Right lobe of liver (tissue), 6 donors: ENCODE measurements at regions not wholly inside any gene's neighbourhood (a gene's known extent, or its start where the extent isn't known, plus 50 kb on each side); places are given as distances from the start of the nearest gene placed in this dataset.

Experiments used
- ATAC-seq, 4 donors: fragments of 200-7000 bp; cut with Tn5 transposase; one replicate each; pipeline ENCODE4 v1.9.1; 2020; ENCODE audit warnings: mild to moderate bottlenecking in 4 of 4, moderate library complexity in 4 of 4
- DNase-seq, 3 donors: peaks; one replicate each; pipeline ENCODE4 v3.0.0-alpha.2; 2020
- H3K27ac ChIP-seq, 3 donors: fragments of 200-600 bp; one replicate each; pipeline ENCODE4 v1.8.0; 2022
- H3K27me3 ChIP-seq, 2 donors: fragments of 200-600 bp; one replicate each; pipeline ENCODE4 v1.8.0; 2022
- H3K36me3 ChIP-seq, 4 donors: fragments of 200-600 bp; sonication (generic) in 1 of 4; one replicate each; pipeline versions ENCODE4 v1.5.1 to v1.8.0; 2017 to 2022; ENCODE audit warnings: control low read depth in 1 of 4
- H3K4me1 ChIP-seq, 4 donors: fragments of 200-600 bp; sonication (generic) in 1 of 4; one replicate each; pipeline versions ENCODE4 v1.5.1 to v1.8.0; 2017 to 2022; ENCODE audit warnings: control low read depth in 1 of 4
- H3K4me3 ChIP-seq, 3 donors: fragments of 200-600 bp; one replicate each; pipeline ENCODE4 v1.8.0; 2022
- H3K9me3 ChIP-seq, 4 donors: fragments of 200-600 bp; sonication (generic) in 1 of 4; one replicate each; pipeline versions ENCODE4 v1.5.1 to v1.8.0; 2017 to 2022; ENCODE audit warnings: control low read depth in 1 of 4
- POLR2A ChIP-seq: fragments of 450-650 bp; IDR thresholded peaks from one replicate; pipeline ENCODE4 v1.6.1; 2017; ENCODE audit warnings: antibody characterized with exemption, mild to moderate bottlenecking
- WGBS: methylation state at CpG from one replicate; pipeline ENCODE4 v1.1.6; 2018; ENCODE audit warnings: low coverage, low lambda C conversion rate; ENCODE audit not compliant: insufficient coverage; ENCODE audit errors: missing lambda C conversion rate; 5-methylcytosine and 5-hydroxymethylcytosine counted together
- intact Hi-C, 2 donors: fragments of 100-400 bp; cut with DNase I; formaldehyde crosslinking; loops; one replicate each; pipeline versions ENCODE4 v1.11.2 to v1.14.1; 2022
- TF ChIP-seq, protein P1 (sequence below), 4 donors: fragments of 200-600 bp in 3 of 4; fragments of 450-650 bp in 1 of 4; IDR thresholded peaks; one replicate each; pipeline versions ENCODE4 v1.5.1 to v1.8.0; 2016 to 2022; ENCODE audit warnings: antibody characterized with exemption in 4 of 4, mild to moderate bottlenecking in 2 of 4
- donor health status: DM: no; HTN: yes; CAD: no.
- donor health status: DM: no; HTN: no; CAD: no.
- donor health status: DM: no; HTN: no; CAD: no.
- donor health status: DM: no; HTN: yes; CAD: no.
- donor health status: DM: no; HTN: yes; CAD: no.

DNA sequence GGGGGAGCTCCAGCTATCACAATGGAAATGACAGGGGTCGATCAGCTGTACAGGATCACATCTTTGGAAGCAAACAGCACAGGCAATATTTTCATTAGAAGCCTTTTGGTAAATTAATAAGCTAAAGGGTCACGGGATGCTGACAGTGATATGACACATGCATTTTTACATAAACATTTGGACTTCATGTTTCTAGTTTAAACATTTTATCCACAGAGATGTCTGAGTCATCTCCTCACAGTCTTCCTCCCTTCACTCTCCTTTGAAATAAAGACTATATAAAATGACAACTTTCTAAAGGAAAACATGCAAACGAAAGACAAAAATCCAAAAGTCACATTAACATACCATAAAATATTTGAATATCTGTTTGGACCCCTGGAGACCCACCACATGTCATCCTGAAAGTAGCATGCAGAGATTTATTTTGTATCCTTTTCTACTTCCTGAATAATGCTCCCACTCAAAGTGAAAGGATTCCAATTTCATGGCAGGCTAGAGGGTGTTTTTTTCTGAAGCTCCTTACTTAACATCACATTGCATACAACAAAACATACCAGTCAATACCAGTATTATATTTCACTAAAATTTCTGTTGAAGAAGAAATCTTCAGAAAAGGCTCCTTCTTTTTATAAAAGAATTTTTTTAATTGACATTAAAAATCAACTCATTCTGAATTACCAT is 200.1 kb upstream of the PPARGC1A start:
- H3K27me3 ChIP-seq = no peaks in the 10 kb centered on the region
- intact Hi-C loops = no loop called here
- TF ChIP-seq POLR2A = no peak
- TF ChIP-seq, protein P1, sequence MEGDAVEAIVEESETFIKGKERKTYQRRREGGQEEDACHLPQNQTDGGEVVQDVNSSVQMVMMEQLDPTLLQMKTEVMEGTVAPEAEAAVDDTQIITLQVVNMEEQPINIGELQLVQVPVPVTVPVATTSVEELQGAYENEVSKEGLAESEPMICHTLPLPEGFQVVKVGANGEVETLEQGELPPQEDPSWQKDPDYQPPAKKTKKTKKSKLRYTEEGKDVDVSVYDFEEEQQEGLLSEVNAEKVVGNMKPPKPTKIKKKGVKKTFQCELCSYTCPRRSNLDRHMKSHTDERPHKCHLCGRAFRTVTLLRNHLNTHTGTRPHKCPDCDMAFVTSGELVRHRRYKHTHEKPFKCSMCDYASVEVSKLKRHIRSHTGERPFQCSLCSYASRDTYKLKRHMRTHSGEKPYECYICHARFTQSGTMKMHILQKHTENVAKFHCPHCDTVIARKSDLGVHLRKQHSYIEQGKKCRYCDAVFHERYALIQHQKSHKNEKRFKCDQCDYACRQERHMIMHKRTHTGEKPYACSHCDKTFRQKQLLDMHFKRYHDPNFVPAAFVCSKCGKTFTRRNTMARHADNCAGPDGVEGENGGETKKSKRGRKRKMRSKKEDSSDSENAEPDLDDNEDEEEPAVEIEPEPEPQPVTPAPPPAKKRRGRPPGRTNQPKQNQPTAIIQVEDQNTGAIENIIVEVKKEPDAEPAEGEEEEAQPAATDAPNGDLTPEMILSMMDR (IDR thresholded peaks at IDR 0.05) = no peak
- no peaks in the 10 kb centered on the region for H3K36me3 ChIP-seq
- no peak overlapping the region for H3K27ac ChIP-seq
- no peak overlapping the region for H3K4me3 ChIP-seq
- DNase-seq (no peak), ATAC-seq (no peak)
- WGBS = 72% methylated on average over 3 of the region's 3 CpGs
- no peaks in the 10 kb centered on the region for H3K4me1 ChIP-seq
- no peaks in the 10 kb centered on the region for H3K9me3 ChIP-seq

DNA sequence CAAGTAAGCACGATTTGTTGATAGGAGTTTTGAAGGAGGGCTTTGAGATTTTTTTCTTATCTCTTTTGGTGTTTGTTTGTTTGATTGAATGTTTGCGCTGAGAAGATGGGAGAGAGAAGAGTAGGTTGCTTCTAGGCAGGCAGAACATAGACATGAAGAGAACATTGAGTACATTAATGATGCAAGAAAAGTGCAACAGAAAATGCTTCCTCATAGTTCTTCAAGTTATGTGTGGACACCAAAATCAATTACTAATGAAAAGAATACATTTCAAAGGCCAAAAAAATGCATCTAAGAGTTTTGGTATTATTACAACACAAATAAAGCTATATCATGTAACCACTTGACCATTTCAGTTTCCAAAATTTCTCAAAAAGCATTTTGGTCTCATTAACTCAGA is 191.0 kb upstream of the PPARGC1A start:
- DNase-seq = no peak
- TF ChIP-seq, protein P1 (IDR thresholded peaks at IDR 0.05) = no peak
- TF ChIP-seq POLR2A = no peak
- H3K36me3 ChIP-seq = no peaks in the 10 kb centered on the region
- no peaks in the 10 kb centered on the region for H3K27me3 ChIP-seq
- WGBS = 57% methylated on average over 2 of the region's 2 CpGs
- no peak overlapping the region for H3K4me3 ChIP-seq
- no peak for ATAC-seq
- H3K27ac ChIP-seq = no peak overlapping the region
- H3K4me1 ChIP-seq = peaks cover 0 to 15% (median 4%) of the 10 kb centered on the region in 4 donors
- H3K9me3 ChIP-seq = no peaks in the 10 kb centered on the region
- intact Hi-C loops = no loop called here

DNA sequence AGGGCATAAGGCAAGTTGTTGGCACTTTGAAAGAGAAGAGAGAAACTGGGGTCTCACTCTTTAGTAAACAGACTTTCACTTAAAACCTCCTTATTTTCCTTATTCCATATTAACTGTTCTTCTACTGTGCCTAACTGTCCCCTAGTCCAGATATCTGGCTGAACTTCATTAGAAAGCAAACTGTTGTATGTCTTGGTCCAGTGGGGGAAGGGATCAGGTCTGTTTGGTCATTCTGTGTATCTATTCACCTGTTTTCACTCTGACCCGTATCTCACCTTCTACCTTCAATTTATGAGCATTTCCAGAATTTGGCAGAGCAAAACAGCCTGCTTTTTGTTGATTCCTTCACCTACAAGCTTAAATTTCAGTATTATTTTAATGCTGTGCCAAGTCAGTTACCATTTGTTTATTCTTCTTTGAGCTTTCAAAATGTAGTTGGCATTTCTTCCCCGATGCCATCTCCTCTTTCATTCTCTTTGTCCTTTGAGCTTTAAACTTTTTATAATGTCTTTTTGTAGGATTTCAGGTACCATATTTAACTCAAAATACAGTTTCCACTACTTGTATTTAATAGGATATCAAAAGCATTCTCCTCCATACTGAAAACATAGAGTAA is 188.6 kb upstream of the PPARGC1A start:
- Histone ChIP-seq H3K4me3 (no peak overlapping the region), H3K36me3 (no peaks in the 10 kb centered on the region), H3K4me1 (peaks cover 0 to 15% (median 4%) of the 10 kb centered on the region in 4 donors), H3K9me3 (no peaks in the 10 kb centered on the region), H3K27me3 (no peaks in the 10 kb centered on the region), H3K27ac (peak overlapping the region in 1 of 3 donors; percentile 31)
- ATAC-seq (peak; percentile 54 to 80 (median 68)), DNase-seq (no peak)
- intact Hi-C loops = no loop called here
- 38% methylated on average over 2 of the region's 2 CpGs for WGBS
- TF ChIP-seq, protein P1 (IDR thresholded peaks at IDR 0.05) = no peak

DNA sequence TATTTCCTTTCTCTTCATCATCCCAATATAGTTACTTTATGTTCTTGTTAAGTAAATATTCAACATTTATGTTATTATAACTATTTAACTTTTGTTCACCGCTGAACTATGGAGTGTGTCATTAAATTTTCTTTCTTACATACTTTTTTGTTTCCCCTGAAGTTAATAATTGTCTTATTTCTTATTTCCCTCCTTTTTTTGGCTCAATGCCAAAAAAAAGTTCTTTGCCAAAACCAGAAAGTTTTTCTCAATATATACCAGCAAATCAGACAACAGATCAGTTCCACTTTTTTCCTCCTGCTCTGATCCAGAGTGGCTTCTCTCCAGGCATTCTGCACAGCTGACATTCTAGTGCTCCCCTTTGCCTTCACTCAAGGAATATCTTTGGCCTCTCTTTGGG is 187.0 kb upstream of the PPARGC1A start:
- TF ChIP-seq, protein P1 (IDR thresholded peaks at IDR 0.05) = no peak
- no peak for TF ChIP-seq POLR2A
- intact Hi-C loops = no loop called here
- peaks cover 0 to 15% (median 4%) of the 10 kb centered on the region in 4 donors for H3K4me1 ChIP-seq
- H3K9me3 ChIP-seq = no peaks in the 10 kb centered on the region
- H3K27ac ChIP-seq = no peak overlapping the region
- WGBS = 39% methylated on average over 1 of the region's 1 CpG
- DNase-seq = no peak
- no peaks in the 10 kb centered on the region for H3K27me3 ChIP-seq
- H3K4me3 ChIP-seq = no peak overlapping the region
- peak in 1 of 4 donors; percentile 16 for ATAC-seq
- no peaks in the 10 kb centered on the region for H3K36me3 ChIP-seq
